ENCODE measurements at regions not wholly inside any gene's neighbourhood (a gene's known extent, or its start where the extent isn't known, plus 50 kb on each side); places are given as distances from the start of the nearest gene placed in this dataset.

- TF ChIP-seq REST (IDR thresholded peaks at IDR 0.05; ENCODE audit: low read depth), result no peak
Measured at GRCh38 chr3:173241727-173242126, 100.7 kb upstream of the SPATA16 start (continued).

GRCh38 chr3:173238091-173238490 lies 97.1 kb upstream of the SPATA16 start:
- Histone ChIP-seq H3K4me3 (replicated peaks in 1 of 2; ENCODE audit: low read depth in 1 of 2, low read length in 2 of 2) (no peak overlapping the region), H3K27ac (ENCODE audit: low read depth, low read length) (no peak overlapping the region), H3K36me3 (ENCODE audit: control insufficient read depth in 1 of 2, insufficient read depth in 2 of 2, low read length in 2 of 2) (no peaks in the 10 kb centered on the region), H3K4me2 (ENCODE audit: low read length) (no peak overlapping the region), H2AFZ (ENCODE audit: low read depth, low read length, poor library complexity, severe bottlenecking) (no peak overlapping the region), H3K27me3 (ENCODE audit: insufficient read depth, low read length) (no peaks in the 10 kb centered on the region), H3K79me2 (ENCODE audit: insufficient read depth, low read length) (no peaks in the 10 kb centered on the region), H3K9ac (ENCODE audit: low read length) (no peak overlapping the region), H4K20me1 (ENCODE audit: insufficient read depth) (no peaks in the 10 kb centered on the region), H3K9me3 (ENCODE audit: control insufficient read depth in 1 of 2, insufficient read depth in 1 of 2, low read depth in 1 of 2, low read length in 2 of 2) (no peaks in the 10 kb centered on the region), H3K9me2 (ENCODE audit: insufficient read depth) (no peaks in the 10 kb centered on the region), H3K4me1 (ENCODE audit: control insufficient read depth in 1 of 2, insufficient read depth in 2 of 2, low read length in 2 of 2) (no peaks in the 10 kb centered on the region)
- ChIA-PET POLR2A (no interaction called here), CTCF (no interaction called here), RAD21 (ENCODE audit: low non-redundant PET in 1 of 2, low total read pairs in 2 of 2, uncharacterized antibody in 2 of 2, unreplicated experiment in 2 of 2) (no interaction called here)
- ATAC-seq, result no peak
- BruUV-seq (replicated peaks), result no TSS peak
- DNase-seq (ENCODE audit: low read depth, low spot score), result no peak
- intact Hi-C loops (cut with micrococcal nuclease), result no loop called here
- TF ChIP-seq SRF (IDR thresholded peaks at IDR 0.05; ENCODE audit: low read depth) (no peak), SIN3A (IDR thresholded peaks at IDR 0.05; ENCODE audit: low read depth) (no peak), ZFX (IDR thresholded peaks at IDR 0.05) (no peak), CEBPB (IDR thresholded peaks at IDR 0.05; ENCODE audit: low read depth) (no peak), YY1 (IDR thresholded peaks at IDR 0.05; ENCODE audit: extremely low read depth, insufficient replicate concordance, low read depth, low read length) (no peak), CTCF (IDR thresholded peaks at IDR 0.05 in 2 of 3, conservative IDR thresholded peaks at IDR 0.05 in 1 of 3; ENCODE audit: borderline replicate concordance in 1 of 3, insufficient read depth in 1 of 3, low read depth in 2 of 3, low read length in 2 of 3) (no peak), MAX (IDR thresholded peaks at IDR 0.05) (no peak), ZNF274 (IDR thresholded peaks at IDR 0.05; ENCODE audit: low read depth, low read length) (no peak), REST (IDR thresholded peaks at IDR 0.05; ENCODE audit: low read depth) (no peak), TCF7L2 (IDR thresholded peaks at IDR 0.05; ENCODE audit: borderline replicate concordance, extremely low read depth, insufficient read depth, insufficient read length) (no peak), FOSL1 (IDR thresholded peaks at IDR 0.05; ENCODE audit: low read depth) (no peak), RAD21 (IDR thresholded peaks at IDR 0.05; ENCODE audit: low read depth) (no peak), EZH2 (IDR thresholded peaks at IDR 0.05) (no peak), POLR2A (IDR thresholded peaks at IDR 0.05; ENCODE audit: borderline replicate concordance, extremely low read depth, insufficient read depth, insufficient read length) (no peak), SP1 (IDR thresholded peaks at IDR 0.05; ENCODE audit: low read depth) (no peak), POLR2AphosphoS5 (IDR thresholded peaks at IDR 0.05; ENCODE audit: low read depth, low read length) (no peak), CBX3 (IDR thresholded peaks at IDR 0.05; ENCODE audit: low read depth) (no peak)
